OCI-LY3 (cell line): ENCODE measurements at regions not wholly inside any gene's neighbourhood (a gene's known extent, or its start where the extent isn't known, plus 50 kb on each side); places are given as distances from the start of the nearest gene placed in this dataset.

ENCODE experiments used
- CTCF ChIP-seq: fragments of 200-600, 300-600 bp; sonication (generic); IDR thresholded peaks from 2 replicates; pipeline ENCODE4 v1.5.1; 2014; ENCODE audit warnings: antibody characterized with exemption, low read length, low read depth
- EZH2phosphoT487 ChIP-seq: fragments of 200-600 bp; shearing (Covaris generic); IDR thresholded peaks from 2 replicates; pipeline ENCODE4 v1.6.1; 2018; ENCODE audit warnings: antibody characterized with exemption, mixed run types, low read depth

GRCh38 chr11:92284107-92284506, 59.5 kb downstream of the FAT3 start:
- TF ChIP-seq CTCF = no peak
- TF ChIP-seq EZH2phosphoT487 = no peak
